Keratinocyte (primary cell): ENCODE measurements at regions not wholly inside any gene's neighbourhood (a gene's known extent, or its start where the extent isn't known, plus 50 kb on each side); places are given as distances from the start of the nearest gene placed in this dataset.

ENCODE experiments used
- DNase-seq: peaks from one replicate; pipeline ENCODE4 v3.0.0-alpha.2; 2011; ENCODE audit warnings: low read depth, missing footprints, low spot score
- FAIRE-seq: peaks from 2 replicates; lab custom pipeline; 2011; peaks lifted over from hg19 to GRCh38; lab: Jason Lieb, UNC
- H2AFZ ChIP-seq: 2 replicates; pipeline ENCODE4 v1.6.0; 2012; ENCODE audit warnings: low read length, control low read depth, inconsistent platforms; ENCODE audit not compliant: control insufficient read depth
- H3K27ac ChIP-seq: 2 replicates; pipeline ENCODE4 v1.5.1; 2011; ENCODE audit warnings: low read length; ENCODE audit not compliant: control insufficient read depth, insufficient read depth
- H3K27me3 ChIP-seq: 3 replicates; pipeline ENCODE4 v1.6.0; 2011; ENCODE audit warnings: low read length; ENCODE audit not compliant: control insufficient read depth, insufficient read depth; ENCODE audit errors: extremely low read depth
- H3K36me3 ChIP-seq, 2 experiments: 2 replicates in 1 of 2; 3 replicates in 1 of 2; pipeline ENCODE4 v1.5.1; 2011; ENCODE audit warnings: low read length in 2 of 2, mild to moderate bottlenecking in 1 of 2; ENCODE audit not compliant: control insufficient read depth in 2 of 2, insufficient read depth in 2 of 2; ENCODE audit errors: extremely low read depth in 1 of 2
- H3K4me1 ChIP-seq: 3 replicates; pipeline ENCODE4 v1.5.1; 2011; ENCODE audit warnings: low read length; ENCODE audit not compliant: control insufficient read depth, insufficient read depth; ENCODE audit errors: extremely low read depth
- H3K4me2 ChIP-seq: 3 replicates; pipeline ENCODE4 v1.6.0; 2011; ENCODE audit warnings: low read depth, low read length; ENCODE audit not compliant: control insufficient read depth, insufficient read depth; ENCODE audit errors: extremely low read depth
- H3K4me3 ChIP-seq, 3 experiments: fragments of 200-600 bp in 1 of 3; sonication (generic) in 1 of 3; 2 replicates in 2 of 3; 3 replicates in 1 of 3; pipeline ENCODE4 v1.5.1; 2011 to 2016; ENCODE audit warnings: low read length in 3 of 3, mild to moderate bottlenecking in 3 of 3, control low read depth in 2 of 3, inconsistent platforms in 1 of 3, low read depth in 1 of 3, mixed read lengths in 1 of 3, mixed run types in 1 of 3, moderate library complexity in 1 of 3; ENCODE audit not compliant: control insufficient read depth in 2 of 3, insufficient read depth in 2 of 3; ENCODE audit errors: extremely low read depth in 1 of 3
- H3K79me2 ChIP-seq: 2 replicates; pipeline ENCODE4 v1.6.0; 2012; ENCODE audit warnings: low read length; ENCODE audit not compliant: control insufficient read depth, insufficient read depth
- H3K9ac ChIP-seq: 3 replicates; pipeline ENCODE4 v1.6.0; 2011; ENCODE audit warnings: low read length; ENCODE audit not compliant: control insufficient read depth, insufficient read depth; ENCODE audit errors: extremely low read depth
- H3K9me1 ChIP-seq: 3 replicates; pipeline ENCODE4 v1.6.0; 2011; ENCODE audit warnings: low read length; ENCODE audit not compliant: control insufficient read depth, insufficient read depth; ENCODE audit errors: extremely low read depth
- H3K9me3 ChIP-seq: 2 replicates; pipeline ENCODE4 v1.5.1; 2012; ENCODE audit warnings: low read depth, low read length; ENCODE audit not compliant: control insufficient read depth
- H4K20me1 ChIP-seq: 3 replicates; pipeline ENCODE4 v1.6.0; 2011; ENCODE audit warnings: low read length; ENCODE audit not compliant: control insufficient read depth, insufficient read depth; ENCODE audit errors: extremely low read depth
- CTCF ChIP-seq, 3 experiments: IDR thresholded peaks in 1 of 3; conservative IDR thresholded peaks in 1 of 3; optimal IDR thresholded peaks in 1 of 3; 2 replicates in 2 of 3; 3 replicates in 1 of 3; pipeline versions ENCODE3 to v1.5.1; 2011; ENCODE audit warnings: low read length in 3 of 3, mild to moderate bottlenecking in 3 of 3, moderate library complexity in 2 of 3, control low read depth in 1 of 3, inconsistent platforms in 1 of 3; ENCODE audit not compliant: insufficient read depth in 2 of 3; ENCODE audit errors: extremely low read depth in 1 of 3
- EZH2 ChIP-seq: IDR thresholded peaks from one replicate; pipeline ENCODE4 v1.6.1; 2012; ENCODE audit warnings: inconsistent platforms, mild to moderate bottlenecking, low read length, moderate library complexity
- dilution Hi-C: fragments of 300-500 bp; cut with MboI; formaldehyde crosslinking; loops from one replicate; pipeline ENCODE4 v1.7.0; 2020; ENCODE audit warnings: low sequenced_read_pairs; ENCODE audit not compliant: extremely low pct_ligation_motif_present

GRCh38 chr9:105131981-105132380, 112.5 kb upstream of the SLC44A1 start:
- no peaks in the 10 kb centered on the region for H3K79me2 ChIP-seq
- no peak overlapping the region for H3K9ac ChIP-seq
- no peaks in the 10 kb centered on the region for H3K36me3 ChIP-seq
- no peak overlapping the region for H3K27ac ChIP-seq
- FAIRE-seq = no peak
- no peak overlapping the region for H3K4me3 ChIP-seq
- no peak overlapping the region for H3K4me2 ChIP-seq
- TF ChIP-seq EZH2 (no peak), CTCF (optimal IDR thresholded peaks at IDR 0.05 in 1 of 3, IDR thresholded peaks at IDR 0.05 in 1 of 3, conservative IDR thresholded peaks at IDR 0.05 in 1 of 3; ENCODE audit: extremely low read depth in 1 of 3, insufficient read depth in 2 of 3, low read length in 3 of 3) (no peak)
- no peak overlapping the region for H2AFZ ChIP-seq
- no peaks in the 10 kb centered on the region for H3K9me1 ChIP-seq
- H3K4me1 ChIP-seq = peaks cover 6% of the 10 kb centered on the region
- no peaks in the 10 kb centered on the region for H3K27me3 ChIP-seq
- no peak for DNase-seq
- no peaks in the 10 kb centered on the region for H3K9me3 ChIP-seq
- dilution Hi-C loops = no loop called here
- H4K20me1 ChIP-seq = no peaks in the 10 kb centered on the region

- no peak for DNase-seq
- dilution Hi-C loops = no loop called here
These were observed 111.8 kb upstream of the SLC44A1 start for GRCh38 chr9:105132606-105133005.

More at GRCh38 chr9:105132606-105133005, 111.8 kb upstream of the SLC44A1 start:
- no peak for FAIRE-seq
- TF ChIP-seq CTCF (optimal IDR thresholded peaks at IDR 0.05 in 1 of 3, IDR thresholded peaks at IDR 0.05 in 1 of 3, conservative IDR thresholded peaks at IDR 0.05 in 1 of 3; ENCODE audit: extremely low read depth in 1 of 3, insufficient read depth in 2 of 3, low read length in 3 of 3) (no peak), EZH2 (no peak)
- H3K27me3 ChIP-seq = no peaks in the 10 kb centered on the region
- no peaks in the 10 kb centered on the region for H3K9me3 ChIP-seq
- H3K79me2 ChIP-seq = no peaks in the 10 kb centered on the region
- no peak overlapping the region for H3K4me3 ChIP-seq
- no peak overlapping the region for H3K4me2 ChIP-seq
- H3K4me1 ChIP-seq = peaks cover 2% of the 10 kb centered on the region
- H3K9ac ChIP-seq = no peak overlapping the region
- H3K36me3 ChIP-seq = no peaks in the 10 kb centered on the region
- H2AFZ ChIP-seq = no peak overlapping the region
- no peaks in the 10 kb centered on the region for H3K9me1 ChIP-seq
- no peaks in the 10 kb centered on the region for H4K20me1 ChIP-seq
- H3K27ac ChIP-seq = no peak overlapping the region
